Tibial nerve (tissue), 3 donors: ENCODE measurements at regions not wholly inside any gene's neighbourhood (a gene's known extent, or its start where the extent isn't known, plus 50 kb on each side); places are given as distances from the start of the nearest gene placed in this dataset.

Source experiments
- POLR2A ChIP-seq, 2 donors: fragments of 450-650 bp; IDR thresholded peaks; one replicate each; pipeline ENCODE4 v1.6.1; 2017; ENCODE audit warnings: antibody characterized with exemption in 2 of 2, mild to moderate bottlenecking in 2 of 2, moderate library complexity in 2 of 2
- TF ChIP-seq, protein P1 (sequence below), 5 experiments: fragments of 200-600 bp in 3 of 5; fragments of 450-650 bp in 2 of 5; sonication (generic) in 3 of 5; IDR thresholded peaks; one replicate each; pipeline ENCODE4 v1.5.1; 2016 to 2019; ENCODE audit warnings: antibody characterized with exemption in 5 of 5, mild to moderate bottlenecking in 3 of 5, moderate library complexity in 2 of 5

DNA sequence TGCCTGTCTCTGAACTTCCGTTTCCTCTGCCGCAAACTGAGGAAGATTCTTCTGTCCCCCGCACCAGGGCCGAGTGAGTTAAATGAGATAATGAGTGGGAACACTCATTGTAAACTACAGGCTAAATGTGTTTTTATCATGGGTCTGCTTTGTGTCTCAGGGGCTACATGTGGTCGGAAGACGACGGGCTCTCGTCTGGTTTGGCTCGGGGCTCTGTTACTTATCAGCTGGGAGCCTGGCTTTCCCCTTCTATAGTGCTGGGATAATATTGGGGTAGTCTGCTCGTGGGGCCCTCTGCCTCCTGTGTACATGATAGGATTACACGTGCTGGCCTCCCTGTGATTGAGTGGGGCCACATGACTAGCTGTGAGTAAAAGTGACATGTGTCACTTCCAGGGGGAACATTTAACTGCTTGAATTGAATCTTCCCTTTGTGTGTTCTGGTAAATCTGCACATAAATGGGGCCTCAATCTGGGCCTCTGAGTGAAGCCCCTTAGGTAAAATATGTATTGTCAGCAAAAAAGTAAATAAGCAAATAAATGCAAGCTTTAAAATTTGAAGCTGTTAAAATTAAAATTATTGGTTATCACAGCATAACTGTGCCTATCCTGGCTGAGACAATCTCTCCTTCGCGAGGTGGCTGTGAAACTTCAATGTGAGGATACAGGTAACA lies 86.9 kb upstream of the SH3PXD2B start:
- TF ChIP-seq POLR2A (IDR thresholded peaks at IDR 0.05) = no peak
- TF ChIP-seq, protein P1, sequence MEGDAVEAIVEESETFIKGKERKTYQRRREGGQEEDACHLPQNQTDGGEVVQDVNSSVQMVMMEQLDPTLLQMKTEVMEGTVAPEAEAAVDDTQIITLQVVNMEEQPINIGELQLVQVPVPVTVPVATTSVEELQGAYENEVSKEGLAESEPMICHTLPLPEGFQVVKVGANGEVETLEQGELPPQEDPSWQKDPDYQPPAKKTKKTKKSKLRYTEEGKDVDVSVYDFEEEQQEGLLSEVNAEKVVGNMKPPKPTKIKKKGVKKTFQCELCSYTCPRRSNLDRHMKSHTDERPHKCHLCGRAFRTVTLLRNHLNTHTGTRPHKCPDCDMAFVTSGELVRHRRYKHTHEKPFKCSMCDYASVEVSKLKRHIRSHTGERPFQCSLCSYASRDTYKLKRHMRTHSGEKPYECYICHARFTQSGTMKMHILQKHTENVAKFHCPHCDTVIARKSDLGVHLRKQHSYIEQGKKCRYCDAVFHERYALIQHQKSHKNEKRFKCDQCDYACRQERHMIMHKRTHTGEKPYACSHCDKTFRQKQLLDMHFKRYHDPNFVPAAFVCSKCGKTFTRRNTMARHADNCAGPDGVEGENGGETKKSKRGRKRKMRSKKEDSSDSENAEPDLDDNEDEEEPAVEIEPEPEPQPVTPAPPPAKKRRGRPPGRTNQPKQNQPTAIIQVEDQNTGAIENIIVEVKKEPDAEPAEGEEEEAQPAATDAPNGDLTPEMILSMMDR (IDR thresholded peaks at IDR 0.05) = no peak
